Activated CD8-positive, alpha-beta T cell treated with anti-CD3 and anti-CD28 coated beads for 36 hours (primary cell): ENCODE measurements at regions not wholly inside any gene's neighbourhood (a gene's known extent, or its start where the extent isn't known, plus 50 kb on each side); places are given as distances from the start of the nearest gene placed in this dataset.

Experiments
- ATAC-seq: fragments of 200-7000 bp; cut with Tn5 transposase; one replicate; pipeline ENCODE4 v1.10.0; 2021; ENCODE audit warnings: mild to moderate bottlenecking, moderate library complexity
- CTCF ChIA-PET: fragments of 350-600 bp; sonication (Branson Sonifier 250); formaldehyde crosslinking; loops from one replicate; lab custom pipeline; 2021; ENCODE audit warnings: antibody characterized with exemption; lab: Charles Lee
- POLR2A ChIA-PET: fragments of 350-600 bp; sonication (Branson Sonifier 250); formaldehyde crosslinking; loops from one replicate; lab custom pipeline; 2021; ENCODE audit warnings: antibody characterized with exemption; lab: Charles Lee
- DNase-seq: peaks from one replicate; pipeline ENCODE4 v3.0.0-alpha.2; 2020
- H3K27ac Mint-ChIP-seq: one replicate; pipeline ENCODE4 v1.8.0; 2021; ENCODE audit warnings: mild to moderate bottlenecking, mixed read lengths
- H3K27me3 Mint-ChIP-seq: one replicate; pipeline ENCODE4 v1.8.0; 2021; ENCODE audit warnings: mixed read lengths
- H3K36me3 Mint-ChIP-seq: one replicate; pipeline ENCODE4 v1.8.0; 2021; ENCODE audit warnings: low read depth, mixed read lengths
- H3K4me1 Mint-ChIP-seq: one replicate; pipeline ENCODE4 v1.8.0; 2021; ENCODE audit warnings: low read depth, mixed read lengths
- H3K4me3 Mint-ChIP-seq: one replicate; pipeline ENCODE4 v1.8.0; 2021; ENCODE audit warnings: mild to moderate bottlenecking, moderate library complexity, mixed read lengths
- H3K9me3 Mint-ChIP-seq: one replicate; pipeline ENCODE4 v1.8.0; 2021; ENCODE audit warnings: mixed read lengths
- CTCF ChIP-seq: fragments of 200-600 bp; IDR thresholded peaks from one replicate; pipeline ENCODE4 v1.8.0; 2022; ENCODE audit warnings: antibody characterized with exemption, mild to moderate bottlenecking
- intact Hi-C: fragments of 100-400 bp; cut with micrococcal nuclease; formaldehyde crosslinking; loops from one replicate; pipeline ENCODE4 v1.10.0; 2022

GRCh38 chr1:81149649-81150325 lies 650.9 kb upstream of the ADGRL2 start:
- Mint-ChIP-seq H3K4me1 (no peaks in the 10 kb centered on the region), H3K9me3 (peaks cover 6% of the 10 kb centered on the region), H3K36me3 (no peaks in the 10 kb centered on the region), H3K27me3 (no peaks in the 10 kb centered on the region), H3K27ac (no peak overlapping the region), H3K4me3 (no peak overlapping the region)
- ATAC-seq (no peak), DNase-seq (no peak)
- intact Hi-C loops: no loop called here
- POLR2A ChIA-PET: no interaction called here
- CTCF ChIA-PET: no interaction called here
- TF ChIP-seq CTCF: no peak

- Mint-ChIP-seq H3K4me3 (no peak overlapping the region), H3K27ac (no peak overlapping the region), H3K27me3 (no peaks in the 10 kb centered on the region), H3K36me3 (no peaks in the 10 kb centered on the region), H3K9me3 (peaks cover 6% of the 10 kb centered on the region), H3K4me1 (no peaks in the 10 kb centered on the region)
- DNase-seq (no peak), ATAC-seq (no peak)
- TF ChIP-seq CTCF: no peak
- intact Hi-C loops: no loop called here
- POLR2A ChIA-PET: no interaction called here
- CTCF ChIA-PET: no interaction called here
Observed at GRCh38 chr1:81144240-81144825, 656.4 kb upstream of the ADGRL2 start.

- ChIA-PET POLR2A (no interaction called here), CTCF (no interaction called here)
- no peak for ATAC-seq
- Mint-ChIP-seq H3K4me1 (no peaks in the 10 kb centered on the region), H3K4me3 (no peak overlapping the region), H3K9me3 (peaks cover 9% of the 10 kb centered on the region), H3K27ac (no peak overlapping the region), H3K36me3 (no peaks in the 10 kb centered on the region), H3K27me3 (no peaks in the 10 kb centered on the region)
- no peak for TF ChIP-seq CTCF
- DNase-seq: no peak
- intact Hi-C loops: no loop called here
Observed at GRCh38 chr1:81142099-81142826, 658.5 kb upstream of the ADGRL2 start.

GRCh38 chr1:81135524-81135923 lies 665.2 kb upstream of the ADGRL2 start:
- peaks cover 9% of the 10 kb centered on the region for H3K9me3 Mint-ChIP-seq
- no peak overlapping the region for H3K4me3 Mint-ChIP-seq
- H3K4me1 Mint-ChIP-seq: no peaks in the 10 kb centered on the region
- no peaks in the 10 kb centered on the region for H3K27me3 Mint-ChIP-seq
- DNase-seq (no peak), ATAC-seq (no peak)
- CTCF ChIA-PET: no interaction called here
- intact Hi-C loops: no loop called here
- POLR2A ChIA-PET: no interaction called here
- no peak for TF ChIP-seq CTCF
- no peak overlapping the region for H3K27ac Mint-ChIP-seq
- no peaks in the 10 kb centered on the region for H3K36me3 Mint-ChIP-seq

- POLR2A ChIA-PET: no interaction called here
- H3K9me3 Mint-ChIP-seq: peaks cover 9% of the 10 kb centered on the region
- H3K27ac Mint-ChIP-seq: no peak overlapping the region
- CTCF ChIA-PET: no interaction called here
- no peak for ATAC-seq
- no peak overlapping the region for H3K4me3 Mint-ChIP-seq
- intact Hi-C loops: no loop called here
- no peak for DNase-seq
- no peaks in the 10 kb centered on the region for H3K36me3 Mint-ChIP-seq
- no peak for TF ChIP-seq CTCF
- H3K4me1 Mint-ChIP-seq: no peaks in the 10 kb centered on the region
- no peaks in the 10 kb centered on the region for H3K27me3 Mint-ChIP-seq
Observed at GRCh38 chr1:81129776-81130175, 671.0 kb upstream of the ADGRL2 start.
